ENCODE measurements at regions not wholly inside any gene's neighbourhood (a gene's known extent, or its start where the extent isn't known, plus 50 kb on each side); places are given as distances from the start of the nearest gene placed in this dataset.

- no peak for TF ChIP-seq REST (IDR thresholded peaks at IDR 0.05; ENCODE audit: insufficient read depth in 1 of 2, low read depth in 2 of 2, low read length in 2 of 2)
- no peak for TF ChIP-seq SIN3A (IDR thresholded peaks at IDR 0.05; ENCODE audit: borderline replicate concordance, insufficient read depth, low read length)
- no peak for TF ChIP-seq FOXP2 (optimal IDR thresholded peaks at IDR 0.05; ENCODE audit: borderline replicate concordance, extremely low read depth, extremely low read length, insufficient read depth)
- no peak for TF ChIP-seq TAF1 (IDR thresholded peaks at IDR 0.05; ENCODE audit: borderline replicate concordance, insufficient read depth, low read length)
- no peak for TF ChIP-seq POLR2AphosphoS5 (IDR thresholded peaks at IDR 0.05; ENCODE audit: low read depth, low read length)
Measured at GRCh38 chr1:82264802-82265201, 464.1 kb downstream of the ADGRL2 start.

- TF ChIP-seq TAF1 (IDR thresholded peaks at IDR 0.05; ENCODE audit: borderline replicate concordance, insufficient read depth, low read length) (no peak), SIN3A (IDR thresholded peaks at IDR 0.05; ENCODE audit: borderline replicate concordance, insufficient read depth, low read length) (no peak), POLR2AphosphoS5 (IDR thresholded peaks at IDR 0.05; ENCODE audit: low read depth, low read length) (no peak), FOXP2 (optimal IDR thresholded peaks at IDR 0.05; ENCODE audit: borderline replicate concordance, extremely low read depth, extremely low read length, insufficient read depth) (no peak), REST (IDR thresholded peaks at IDR 0.05; ENCODE audit: insufficient read depth in 1 of 2, low read depth in 2 of 2, low read length in 2 of 2) (no peak)
Measured at GRCh38 chr1:82263396-82263795, 462.7 kb downstream of the ADGRL2 start.

- TF ChIP-seq TAF1 (IDR thresholded peaks at IDR 0.05; ENCODE audit: borderline replicate concordance, insufficient read depth, low read length) (no peak), POLR2AphosphoS5 (IDR thresholded peaks at IDR 0.05; ENCODE audit: low read depth, low read length) (no peak), REST (IDR thresholded peaks at IDR 0.05; ENCODE audit: insufficient read depth in 1 of 2, low read depth in 2 of 2, low read length in 2 of 2) (no peak), FOXP2 (optimal IDR thresholded peaks at IDR 0.05; ENCODE audit: borderline replicate concordance, extremely low read depth, extremely low read length, insufficient read depth) (no peak), SIN3A (IDR thresholded peaks at IDR 0.05; ENCODE audit: borderline replicate concordance, insufficient read depth, low read length) (no peak)
Measured at GRCh38 chr1:82260666-82261065, 459.9 kb downstream of the ADGRL2 start.

- TF ChIP-seq REST (IDR thresholded peaks at IDR 0.05; ENCODE audit: insufficient read depth in 1 of 2, low read depth in 2 of 2, low read length in 2 of 2): no peak
- TF ChIP-seq TAF1 (IDR thresholded peaks at IDR 0.05; ENCODE audit: borderline replicate concordance, insufficient read depth, low read length): no peak
- TF ChIP-seq POLR2AphosphoS5 (IDR thresholded peaks at IDR 0.05; ENCODE audit: low read depth, low read length): no peak
- TF ChIP-seq SIN3A (IDR thresholded peaks at IDR 0.05; ENCODE audit: borderline replicate concordance, insufficient read depth, low read length): no peak
- TF ChIP-seq FOXP2 (optimal IDR thresholded peaks at IDR 0.05; ENCODE audit: borderline replicate concordance, extremely low read depth, extremely low read length, insufficient read depth): no peak
Measured at GRCh38 chr1:82260051-82260450, 459.3 kb downstream of the ADGRL2 start.

GRCh38 chr1:82258887-82259286 lies 458.2 kb downstream of the ADGRL2 start:
- TF ChIP-seq POLR2AphosphoS5 (IDR thresholded peaks at IDR 0.05; ENCODE audit: low read depth, low read length) (no peak), REST (IDR thresholded peaks at IDR 0.05; ENCODE audit: insufficient read depth in 1 of 2, low read depth in 2 of 2, low read length in 2 of 2) (no peak), SIN3A (IDR thresholded peaks at IDR 0.05; ENCODE audit: borderline replicate concordance, insufficient read depth, low read length) (no peak), TAF1 (IDR thresholded peaks at IDR 0.05; ENCODE audit: borderline replicate concordance, insufficient read depth, low read length) (no peak), FOXP2 (optimal IDR thresholded peaks at IDR 0.05; ENCODE audit: borderline replicate concordance, extremely low read depth, extremely low read length, insufficient read depth) (no peak)
